ENCODE measurements at regions not wholly inside any gene's neighbourhood (a gene's known extent, or its start where the extent isn't known, plus 50 kb on each side); places are given as distances from the start of the nearest gene placed in this dataset.
"Not testable (repeated sequence)": the region's sequence is repeated elsewhere in the genome, so short reads cannot be mapped to it uniquely, and the experiment has no call there.

DNA sequence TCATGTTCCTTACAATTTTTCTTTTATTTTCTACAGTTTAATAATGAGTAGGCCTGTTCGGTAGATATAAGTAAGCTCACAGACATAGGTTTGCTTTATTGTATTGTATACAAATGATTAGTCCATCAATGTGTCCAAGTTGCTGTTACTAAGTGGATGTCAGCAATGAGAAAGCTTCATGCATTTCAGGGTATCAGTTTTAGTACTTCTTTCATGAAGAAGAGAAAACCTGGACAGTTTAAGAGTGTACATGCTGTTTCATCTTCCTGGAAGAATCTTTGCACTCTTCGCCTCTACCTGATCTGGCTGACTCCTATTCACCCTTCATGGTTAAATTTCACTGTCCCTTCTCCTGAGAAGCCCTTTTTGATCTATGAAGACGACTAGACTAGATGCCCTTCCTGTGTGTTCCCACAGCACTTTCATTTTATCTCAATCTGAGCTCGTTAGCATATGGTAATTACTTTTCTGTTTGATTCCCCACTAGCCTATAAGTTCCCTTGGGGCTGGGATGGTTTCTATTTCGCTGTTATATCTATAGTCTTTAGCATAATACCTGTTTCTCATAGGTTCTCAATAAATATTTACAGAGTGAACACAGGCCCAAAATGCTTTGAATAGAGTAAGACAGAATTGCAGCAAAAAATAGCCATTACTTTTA, 70.7 kb downstream of the CETN3 start:
- no peak for DNase-seq (ENCODE audit: low read depth in 2 of 2)

GRCh38 chr5:90337449-90338052, 72.0 kb downstream of the CETN3 start:
- DNase-seq (ENCODE audit: low read depth in 2 of 2), result no peak

GRCh38 chr5:90336752-90337151, 72.8 kb downstream of the CETN3 start:
- no peak for DNase-seq (ENCODE audit: low read depth in 2 of 2)

DNA sequence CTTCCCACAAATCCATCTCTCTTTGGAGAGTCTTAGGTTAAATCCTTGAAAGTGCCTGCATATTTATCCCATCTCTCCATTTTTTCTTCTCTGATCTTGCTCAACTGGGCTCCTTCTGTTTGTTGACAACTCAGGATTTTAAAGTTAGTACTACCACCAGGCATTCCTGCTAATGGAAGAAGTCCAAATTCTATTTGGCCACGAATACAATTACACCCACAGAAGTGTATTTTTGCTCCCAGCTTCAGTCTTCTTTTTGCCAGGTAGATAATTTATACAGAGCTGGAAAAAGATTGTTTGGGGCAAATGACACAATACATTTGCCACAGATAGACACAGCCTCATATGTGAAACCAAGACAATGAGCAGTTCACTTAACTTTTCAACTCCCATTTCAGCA, 74.8 kb downstream of the CETN3 start:
- no peak for DNase-seq (ENCODE audit: low read depth in 2 of 2)

DNA sequence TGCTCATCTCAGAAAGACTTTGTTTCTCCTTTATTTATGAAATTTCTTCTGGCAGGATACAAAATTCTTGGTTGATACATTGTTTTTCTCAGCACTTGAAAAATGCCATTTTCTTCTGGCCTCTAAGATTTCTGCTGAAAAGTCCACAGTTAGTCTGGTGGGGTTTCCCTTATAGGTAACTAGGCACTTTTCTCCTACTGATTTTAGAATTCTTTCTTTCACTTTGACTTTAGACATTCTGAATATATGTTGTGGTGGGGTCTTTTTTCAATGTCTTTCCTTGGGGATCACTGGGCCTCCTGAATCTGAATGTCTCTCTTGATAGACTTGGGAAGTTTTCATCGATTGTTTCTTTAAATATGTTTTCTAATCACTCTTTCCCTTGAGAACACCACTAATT, 79.6 kb downstream of the CETN3 start:
- DNase-seq (ENCODE audit: low read depth in 2 of 2), result no peak

DNA sequence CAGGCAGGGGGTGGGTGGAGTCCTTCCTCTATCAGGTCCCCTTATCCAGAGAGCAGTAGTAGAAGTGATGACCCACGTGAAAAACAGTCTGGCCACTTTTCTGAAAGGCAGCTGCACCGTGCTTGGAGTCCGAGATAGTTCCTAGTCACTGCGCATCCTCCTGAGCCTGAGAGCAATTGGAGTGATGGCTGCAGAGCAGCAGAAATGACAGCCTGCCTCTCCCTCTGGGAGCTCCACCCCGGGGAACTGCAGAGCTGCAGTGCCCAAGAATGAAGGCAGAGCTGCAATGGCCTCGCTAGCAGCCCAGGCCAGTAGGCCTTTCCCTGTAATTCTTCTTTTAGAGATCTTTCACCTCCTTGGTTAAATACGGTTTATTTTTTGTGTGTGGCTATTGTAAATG, 82.6 kb downstream of the CETN3 start:
- DNase-seq (ENCODE audit: low read depth in 2 of 2), result no peak

- no peak for DNase-seq (ENCODE audit: low read depth in 2 of 2)
Measured at GRCh38 chr5:90325093-90325492, 84.5 kb downstream of the CETN3 start.

DNA sequence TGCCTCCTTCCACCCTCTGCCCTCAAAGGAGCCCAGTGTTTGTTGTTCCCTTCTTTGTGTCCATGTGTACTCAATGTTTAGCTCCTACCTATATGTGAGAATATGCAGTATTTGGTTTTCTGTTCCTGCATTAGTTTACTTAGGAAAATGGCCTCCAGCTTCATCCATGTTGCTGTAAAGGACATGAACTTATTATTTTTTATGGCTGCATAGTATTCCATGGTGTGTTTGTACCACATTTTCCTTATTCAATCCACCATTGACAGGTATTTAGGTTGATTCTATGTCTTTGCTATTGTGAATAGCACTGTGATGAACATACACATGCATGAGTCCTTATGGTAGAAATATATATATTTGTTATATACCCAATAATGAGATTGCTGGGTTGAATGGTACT, 89.2 kb downstream of the CETN3 start:
- not testable (repeated sequence) for DNase-seq (ENCODE audit: low read depth in 2 of 2)

DNA sequence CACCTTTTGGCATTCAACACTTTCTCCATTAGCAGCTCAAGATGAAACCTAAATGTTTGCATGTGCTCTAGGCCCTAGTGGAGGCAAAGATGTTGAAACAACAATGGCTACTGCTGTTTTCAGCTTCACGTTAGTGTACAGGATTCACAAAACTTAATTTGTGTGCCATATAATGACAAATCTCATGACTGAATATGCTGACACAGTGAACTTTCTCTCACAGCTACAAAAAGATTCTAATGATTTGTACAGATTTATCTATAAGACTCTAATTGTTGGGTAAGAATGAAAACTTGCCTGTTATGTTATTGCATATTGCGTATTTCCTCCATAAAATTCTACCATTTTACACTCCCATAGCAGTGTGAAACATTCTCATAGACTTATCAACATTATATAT, 97.5 kb downstream of the CETN3 start:
- no peak for DNase-seq (ENCODE audit: low read depth in 2 of 2)

DNA sequence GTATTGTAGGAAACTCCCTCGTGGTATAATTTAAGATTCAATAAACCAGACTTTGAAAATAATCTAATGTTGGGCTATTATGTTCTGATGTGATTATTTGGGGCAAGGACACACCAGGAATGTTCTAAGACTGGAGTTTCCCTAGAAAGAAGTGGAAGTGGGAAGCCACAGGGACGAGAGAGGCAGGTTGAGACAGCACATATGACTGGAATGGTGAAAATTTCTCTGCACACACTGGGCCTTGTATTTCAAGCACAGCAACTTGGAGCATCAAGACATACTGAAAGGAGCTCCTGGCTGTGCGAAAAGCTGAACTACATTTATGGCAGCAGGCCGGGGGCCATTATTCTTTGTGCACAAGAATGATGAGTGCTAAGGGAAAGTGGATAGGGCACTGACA, 98.2 kb downstream of the CETN3 start:
- DNase-seq (ENCODE audit: low read depth in 2 of 2), result no peak

DNA sequence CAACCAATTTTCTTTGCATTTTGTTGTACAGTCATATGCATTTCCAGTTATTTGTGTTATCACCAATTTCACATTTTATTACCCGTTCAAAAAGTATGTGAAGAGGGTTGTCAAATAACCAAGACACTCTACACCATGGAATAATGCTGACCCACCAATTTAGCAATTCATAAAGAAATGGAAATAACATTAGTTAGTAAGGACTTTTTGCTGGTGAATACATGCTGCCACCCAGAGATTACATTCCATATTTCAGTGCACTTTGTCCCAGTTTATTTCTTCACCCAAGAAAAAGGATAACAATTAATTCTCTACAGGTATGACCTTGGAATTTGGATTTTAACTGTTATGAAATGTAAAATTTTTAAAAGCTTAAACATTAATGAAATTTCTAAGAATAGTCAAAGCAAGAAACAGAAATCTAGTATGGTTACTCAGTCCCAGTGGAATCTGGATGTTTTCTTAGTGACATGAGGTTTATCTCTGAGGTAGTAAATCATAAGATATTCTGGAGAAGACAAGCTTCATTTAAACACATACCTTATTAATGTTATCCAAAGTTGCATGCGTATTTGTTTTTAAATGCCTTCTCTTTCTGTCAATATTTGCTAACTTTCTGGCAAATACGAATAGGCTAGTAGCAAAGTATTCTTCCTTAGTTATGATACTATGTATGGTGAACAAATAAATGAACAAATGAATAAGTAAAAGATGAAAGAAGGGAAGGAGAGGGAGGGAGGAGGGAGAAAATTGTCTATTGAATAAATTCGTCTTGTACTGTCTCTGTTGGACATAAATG, 100.6 kb downstream of the CETN3 start:
- no peak for DNase-seq (ENCODE audit: low read depth in 2 of 2)

- no peak for DNase-seq (ENCODE audit: low read depth in 2 of 2)
Measured at GRCh38 chr5:90307782-90308181, 101.8 kb downstream of the CETN3 start.

DNA sequence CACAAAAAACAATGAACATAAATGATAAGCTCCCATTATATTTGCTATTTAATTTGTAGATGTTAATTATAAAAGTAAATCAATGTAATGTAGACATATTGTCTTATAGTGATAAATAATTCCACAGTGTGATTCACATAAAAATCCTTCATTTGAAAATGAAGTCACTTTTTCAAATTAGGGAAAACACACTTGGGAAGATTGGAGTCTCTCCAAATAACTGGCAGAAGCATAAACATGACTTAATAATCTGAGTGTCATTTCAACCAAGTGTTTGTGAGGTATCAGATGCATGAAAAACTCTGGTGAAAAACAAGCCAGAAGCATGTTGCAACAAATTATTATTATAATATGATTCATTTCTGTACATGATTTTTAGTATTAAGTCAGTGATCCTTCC, 102.2 kb downstream of the CETN3 start:
- DNase-seq (ENCODE audit: low read depth in 2 of 2), result no peak

- no peak for DNase-seq (ENCODE audit: low read depth in 2 of 2)
Measured at GRCh38 chr5:90306613-90307012, 102.9 kb downstream of the CETN3 start.

- DNase-seq (ENCODE audit: low read depth in 2 of 2), result no peak
Measured at GRCh38 chr5:90305041-90305720, 104.4 kb downstream of the CETN3 start.

DNA sequence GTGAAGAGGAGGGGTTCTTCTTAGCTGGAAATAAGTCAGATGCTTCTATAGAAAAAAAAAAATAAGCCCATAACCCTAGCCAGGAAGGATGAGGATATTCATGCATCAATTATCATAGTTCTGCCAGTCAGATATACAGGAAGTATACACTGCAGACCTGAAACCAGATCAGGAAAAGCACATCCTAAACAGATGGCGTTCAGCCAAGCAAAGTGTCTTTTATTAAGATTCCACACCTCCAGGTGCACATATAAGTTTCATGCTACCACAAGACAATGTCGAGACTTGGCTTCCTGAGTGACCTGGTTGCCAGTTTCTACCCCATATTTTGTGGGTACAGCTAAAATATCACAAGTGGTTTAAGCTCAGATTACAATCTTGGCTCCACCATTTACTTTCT, 108.3 kb downstream of the CETN3 start:
- DNase-seq (ENCODE audit: low read depth in 2 of 2), result no peak

- DNase-seq (ENCODE audit: low read depth in 2 of 2), result no peak
Measured at GRCh38 chr5:90297045-90297764, 112.4 kb downstream of the CETN3 start.

- no peak for DNase-seq (ENCODE audit: low read depth in 2 of 2)
Measured at GRCh38 chr5:90294604-90295003, 115.0 kb downstream of the CETN3 start.

DNA sequence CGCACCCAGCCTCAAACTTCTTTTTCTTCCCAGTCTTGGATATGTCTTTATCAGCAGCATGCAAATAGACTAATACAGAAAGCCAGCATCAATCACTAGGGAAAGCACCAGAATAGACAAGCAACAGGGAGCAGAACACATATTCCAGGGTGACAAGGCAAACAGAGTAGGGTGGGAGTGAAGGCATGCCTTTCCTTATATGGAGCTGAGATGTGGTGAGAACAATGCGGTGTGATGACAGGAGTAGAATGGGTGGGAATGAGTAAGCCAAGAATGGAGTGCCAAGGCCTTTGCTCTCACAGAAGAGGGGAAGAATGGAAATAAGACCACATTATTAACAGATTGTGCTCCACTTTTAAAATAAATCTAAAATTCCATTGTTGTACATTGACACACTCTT, 115.6 kb downstream of the CETN3 start:
- DNase-seq (ENCODE audit: low read depth in 2 of 2), result peak; percentile 1 to 54

GRCh38 chr5:90290648-90291047, 118.9 kb downstream of the CETN3 start:
- no peak for DNase-seq (ENCODE audit: low read depth in 2 of 2)

DNA sequence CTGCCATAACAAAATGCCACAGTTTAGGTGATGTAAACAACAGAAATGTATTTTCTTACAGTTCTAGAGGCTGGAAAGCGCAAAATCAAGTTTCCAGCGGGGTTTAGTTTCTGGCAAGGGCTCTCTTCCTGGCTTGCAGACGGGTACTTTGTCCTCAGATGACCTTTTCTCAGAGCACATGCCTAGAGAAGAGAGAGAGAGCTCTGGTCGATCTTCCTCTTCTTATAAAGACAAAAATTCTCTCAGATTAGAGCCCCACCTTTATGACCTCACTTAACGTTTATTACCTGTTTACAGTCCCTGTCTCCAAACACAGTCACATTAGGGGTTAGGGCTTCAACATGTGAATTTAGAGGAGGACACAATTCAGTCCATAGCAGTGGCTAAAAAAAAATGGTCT, 119.7 kb downstream of the CETN3 start:
- DNase-seq (ENCODE audit: low read depth in 2 of 2), result peak in 1 of 2 donors; percentile 1

DNA sequence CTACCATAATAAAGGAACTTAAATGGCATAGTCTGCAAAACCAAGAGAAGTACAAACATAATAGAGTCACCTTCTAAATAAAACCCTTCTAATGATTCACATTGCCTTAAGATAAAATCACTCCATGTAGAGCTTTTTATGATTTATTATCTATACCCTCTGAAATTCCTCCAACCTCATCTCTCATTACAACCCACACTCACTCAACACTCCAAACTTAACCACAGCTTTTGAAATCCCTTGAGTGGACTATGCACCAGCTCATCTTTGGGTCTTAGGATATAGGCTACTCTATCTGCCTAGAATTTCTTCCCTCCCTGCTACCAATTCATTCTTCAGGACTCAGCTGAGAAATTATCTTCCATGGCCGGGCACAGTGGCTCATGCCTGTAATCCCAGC, 122.5 kb downstream of the CETN3 start:
- DNase-seq (ENCODE audit: low read depth in 2 of 2), result no peak

All from lung microvascular endothelial cell (primary cell).